ENCODE measurements at regions not wholly inside any gene's neighbourhood (a gene's known extent, or its start where the extent isn't known, plus 50 kb on each side); places are given as distances from the start of the nearest gene placed in this dataset.

DNA sequence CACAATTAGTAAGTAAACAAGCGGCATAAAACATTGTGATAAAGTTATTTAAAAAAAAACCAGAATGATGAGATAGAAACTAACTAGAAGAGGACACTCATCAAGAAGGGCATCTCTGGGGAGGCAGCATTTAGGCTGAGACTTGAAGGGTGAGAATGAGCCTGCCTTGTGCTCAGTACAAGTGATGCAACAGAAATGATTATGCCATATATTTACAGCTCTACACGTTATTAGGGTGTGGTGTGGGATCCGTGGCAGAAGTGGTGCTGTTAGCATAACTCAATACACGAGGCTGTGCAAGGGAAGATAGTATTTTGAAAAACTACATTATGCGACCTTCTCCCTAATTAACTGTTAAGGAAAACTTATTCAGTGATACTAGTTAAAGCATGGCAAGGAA is 178.5 kb upstream of the ATF7IP start:
- no peak overlapping the region for H3K4me3 Mint-ChIP-seq (ENCODE audit: unreplicated experiment)
- no peak overlapping the region for H3K9ac ChIP-seq (ENCODE audit: low read length)
- FAIRE-seq (no peak), DNase-seq (ENCODE audit: low read depth) (no peak)
- H4K20me1 ChIP-seq (ENCODE audit: insufficient read depth, low read length): no peaks in the 10 kb centered on the region
- peaks cover 14% of the 10 kb centered on the region for H3K27me3 Mint-ChIP-seq (ENCODE audit: low read depth, unreplicated experiment)
- no peak overlapping the region for H2AFZ ChIP-seq (ENCODE audit: low read depth, low read length)
- H3K4me3 ChIP-seq (ENCODE audit: insufficient read depth, low read depth, low read length): no peak overlapping the region
- no peak overlapping the region for H3K4me2 ChIP-seq (ENCODE audit: low read length)
- TF ChIP-seq, protein P1, sequence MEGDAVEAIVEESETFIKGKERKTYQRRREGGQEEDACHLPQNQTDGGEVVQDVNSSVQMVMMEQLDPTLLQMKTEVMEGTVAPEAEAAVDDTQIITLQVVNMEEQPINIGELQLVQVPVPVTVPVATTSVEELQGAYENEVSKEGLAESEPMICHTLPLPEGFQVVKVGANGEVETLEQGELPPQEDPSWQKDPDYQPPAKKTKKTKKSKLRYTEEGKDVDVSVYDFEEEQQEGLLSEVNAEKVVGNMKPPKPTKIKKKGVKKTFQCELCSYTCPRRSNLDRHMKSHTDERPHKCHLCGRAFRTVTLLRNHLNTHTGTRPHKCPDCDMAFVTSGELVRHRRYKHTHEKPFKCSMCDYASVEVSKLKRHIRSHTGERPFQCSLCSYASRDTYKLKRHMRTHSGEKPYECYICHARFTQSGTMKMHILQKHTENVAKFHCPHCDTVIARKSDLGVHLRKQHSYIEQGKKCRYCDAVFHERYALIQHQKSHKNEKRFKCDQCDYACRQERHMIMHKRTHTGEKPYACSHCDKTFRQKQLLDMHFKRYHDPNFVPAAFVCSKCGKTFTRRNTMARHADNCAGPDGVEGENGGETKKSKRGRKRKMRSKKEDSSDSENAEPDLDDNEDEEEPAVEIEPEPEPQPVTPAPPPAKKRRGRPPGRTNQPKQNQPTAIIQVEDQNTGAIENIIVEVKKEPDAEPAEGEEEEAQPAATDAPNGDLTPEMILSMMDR (IDR thresholded peaks at IDR 0.05; ENCODE audit: insufficient read depth, low read depth, low read length): no peak
- no peak for TF ChIP-seq EZH2 (IDR thresholded peaks at IDR 0.05; ENCODE audit: insufficient read depth, low read length)
- no peaks in the 10 kb centered on the region for H3K36me3 Mint-ChIP-seq (ENCODE audit: low read depth, unreplicated experiment)
- no peaks in the 10 kb centered on the region for H3K79me2 ChIP-seq (ENCODE audit: insufficient read depth, low read length)
- H3K4me1 ChIP-seq (ENCODE audit: insufficient read depth, low read length): no peaks in the 10 kb centered on the region
- no peak overlapping the region for H3K27ac ChIP-seq (ENCODE audit: low read depth, low read length)
- H3K27me3 ChIP-seq (ENCODE audit: insufficient read depth, low read length): no peaks in the 10 kb centered on the region
- H3K4me1 Mint-ChIP-seq (ENCODE audit: low read depth, unreplicated experiment): no peaks in the 10 kb centered on the region
- H3K9me3 Mint-ChIP-seq (ENCODE audit: unreplicated experiment): no peaks in the 10 kb centered on the region
- H3K36me3 ChIP-seq (ENCODE audit: insufficient read depth, low read length): no peaks in the 10 kb centered on the region
- no peak overlapping the region for H3K27ac Mint-ChIP-seq (ENCODE audit: unreplicated experiment)
- no peaks in the 10 kb centered on the region for H3K9me3 ChIP-seq (ENCODE audit: insufficient read depth, low read depth, low read length)

GRCh38 chr12:14187966-14188365 is 177.5 kb upstream of the ATF7IP start:
- peaks cover 14% of the 10 kb centered on the region for H3K27me3 Mint-ChIP-seq (ENCODE audit: low read depth, unreplicated experiment)
- H3K27ac Mint-ChIP-seq (ENCODE audit: unreplicated experiment): no peak overlapping the region
- H3K9me3 Mint-ChIP-seq (ENCODE audit: unreplicated experiment): no peaks in the 10 kb centered on the region
- Histone ChIP-seq H3K4me2 (ENCODE audit: low read length) (no peak overlapping the region), H3K36me3 (ENCODE audit: insufficient read depth, low read length) (no peaks in the 10 kb centered on the region), H4K20me1 (ENCODE audit: insufficient read depth, low read length) (no peaks in the 10 kb centered on the region), H3K9ac (ENCODE audit: low read length) (no peak overlapping the region), H3K9me3 (ENCODE audit: insufficient read depth, low read depth, low read length) (no peaks in the 10 kb centered on the region), H3K27me3 (ENCODE audit: insufficient read depth, low read length) (no peaks in the 10 kb centered on the region), H2AFZ (ENCODE audit: low read depth, low read length) (no peak overlapping the region), H3K4me3 (ENCODE audit: insufficient read depth, low read depth, low read length) (no peak overlapping the region), H3K79me2 (ENCODE audit: insufficient read depth, low read length) (no peaks in the 10 kb centered on the region), H3K27ac (ENCODE audit: low read depth, low read length) (no peak overlapping the region), H3K4me1 (ENCODE audit: insufficient read depth, low read length) (no peaks in the 10 kb centered on the region)
- H3K4me3 Mint-ChIP-seq (ENCODE audit: unreplicated experiment): no peak overlapping the region
- DNase-seq (ENCODE audit: low read depth) (no peak), FAIRE-seq (no peak)
- no peaks in the 10 kb centered on the region for H3K36me3 Mint-ChIP-seq (ENCODE audit: low read depth, unreplicated experiment)
- TF ChIP-seq EZH2 (IDR thresholded peaks at IDR 0.05; ENCODE audit: insufficient read depth, low read length): no peak
- TF ChIP-seq, protein P1 (IDR thresholded peaks at IDR 0.05; ENCODE audit: insufficient read depth, low read depth, low read length): no peak
- no peaks in the 10 kb centered on the region for H3K4me1 Mint-ChIP-seq (ENCODE audit: low read depth, unreplicated experiment)

DNA sequence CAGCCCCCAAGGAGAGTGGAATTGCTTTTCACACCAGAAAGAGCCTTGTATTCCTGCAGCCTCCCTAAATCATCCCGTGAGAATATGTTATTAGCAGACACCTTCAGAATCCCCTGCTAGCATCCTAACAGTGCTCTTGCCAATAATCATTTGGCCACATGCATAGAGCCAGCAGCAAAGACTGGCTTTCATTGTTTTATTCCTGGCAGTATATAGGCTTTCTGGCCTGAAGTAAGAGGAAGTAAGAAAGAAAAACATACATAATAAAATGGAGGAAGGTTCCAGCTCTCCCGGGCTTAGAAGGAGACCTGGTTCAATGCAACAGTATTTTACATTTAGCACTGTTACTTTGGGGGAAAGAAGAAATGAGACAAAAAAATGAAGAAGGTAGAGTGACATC is 176.7 kb upstream of the ATF7IP start:
- Mint-ChIP-seq H3K36me3 (ENCODE audit: low read depth, unreplicated experiment) (no peaks in the 10 kb centered on the region), H3K4me1 (ENCODE audit: low read depth, unreplicated experiment) (no peaks in the 10 kb centered on the region), H3K27ac (ENCODE audit: unreplicated experiment) (no peak overlapping the region), H3K9me3 (ENCODE audit: unreplicated experiment) (no peaks in the 10 kb centered on the region), H3K4me3 (ENCODE audit: unreplicated experiment) (no peak overlapping the region), H3K27me3 (ENCODE audit: low read depth, unreplicated experiment) (peaks cover 14% of the 10 kb centered on the region)
- no peak overlapping the region for H3K4me3 ChIP-seq (ENCODE audit: insufficient read depth, low read depth, low read length)
- no peak overlapping the region for H3K27ac ChIP-seq (ENCODE audit: low read depth, low read length)
- no peak for TF ChIP-seq EZH2 (IDR thresholded peaks at IDR 0.05; ENCODE audit: insufficient read depth, low read length)
- TF ChIP-seq, protein P1 (IDR thresholded peaks at IDR 0.05; ENCODE audit: insufficient read depth, low read depth, low read length): no peak
- no peaks in the 10 kb centered on the region for H3K27me3 ChIP-seq (ENCODE audit: insufficient read depth, low read length)
- DNase-seq (ENCODE audit: low read depth) (no peak), FAIRE-seq (no peak)
- H3K36me3 ChIP-seq (ENCODE audit: insufficient read depth, low read length): no peaks in the 10 kb centered on the region
- H3K4me1 ChIP-seq (ENCODE audit: insufficient read depth, low read length): no peaks in the 10 kb centered on the region
- H3K4me2 ChIP-seq (ENCODE audit: low read length): no peak overlapping the region
- H4K20me1 ChIP-seq (ENCODE audit: insufficient read depth, low read length): no peaks in the 10 kb centered on the region
- H3K9ac ChIP-seq (ENCODE audit: low read length): no peak overlapping the region
- H3K9me3 ChIP-seq (ENCODE audit: insufficient read depth, low read depth, low read length): no peaks in the 10 kb centered on the region
- no peak overlapping the region for H2AFZ ChIP-seq (ENCODE audit: low read depth, low read length)
- no peaks in the 10 kb centered on the region for H3K79me2 ChIP-seq (ENCODE audit: insufficient read depth, low read length)
